DOHH2 (cell line): ENCODE measurements at regions not wholly inside any gene's neighbourhood (a gene's known extent, or its start where the extent isn't known, plus 50 kb on each side); places are given as distances from the start of the nearest gene placed in this dataset.

Experiments used
- H3F3A ChIP-seq: fragments of 200-600 bp; sonication (generic), shearing (Covaris generic); 2 replicates; pipeline ENCODE4 v1.6.0; 2016; ENCODE audit warnings: antibody characterized with exemption, mild to moderate bottlenecking; ENCODE audit not compliant: control insufficient read depth, insufficient read depth
- H3K27ac ChIP-seq: fragments of 200-600 bp; sonication (generic); 2 replicates; pipeline ENCODE4 v1.5.1; 2014; ENCODE audit warnings: low read depth, mild to moderate bottlenecking, low read length, moderate library complexity
- H3K27me3 ChIP-seq: fragments of 200-600 bp; sonication (generic); 2 replicates; pipeline ENCODE4 v1.6.1; 2014; ENCODE audit warnings: mild to moderate bottlenecking, low read length, mixed read lengths; ENCODE audit not compliant: control insufficient read depth
- H3K36me3 ChIP-seq: fragments of 200-600 bp; sonication (generic); 2 replicates; pipeline ENCODE4 v1.6.1; 2014; ENCODE audit warnings: mild to moderate bottlenecking, low read length, moderate library complexity, mixed read lengths; ENCODE audit not compliant: control insufficient read depth
- H3K4me1 ChIP-seq: fragments of 200-600 bp; sonication (generic); 2 replicates; pipeline ENCODE4 v1.6.1; 2014; ENCODE audit warnings: mild to moderate bottlenecking, low read length, mixed read lengths; ENCODE audit not compliant: control insufficient read depth
- H3K4me2 ChIP-seq: fragments of 200-600 bp; sonication (generic); 2 replicates; pipeline ENCODE4 v1.6.0; 2014; ENCODE audit warnings: mild to moderate bottlenecking, low read length, moderate library complexity
- H3K4me3 ChIP-seq: fragments of 200-600 bp; sonication (generic); 2 replicates; pipeline ENCODE4 v1.5.1; 2014; ENCODE audit warnings: mild to moderate bottlenecking, low read length, mixed read lengths
- H3K79me2 ChIP-seq: fragments of 200-600 bp; sonication (generic); 2 replicates; pipeline ENCODE4 v1.6.1; 2014; ENCODE audit warnings: mild to moderate bottlenecking, low read length, mixed read lengths; ENCODE audit not compliant: control insufficient read depth
- H3K9me2 ChIP-seq: fragments of 200-600 bp; sonication (generic); replicated peaks from 2 replicates; pipeline ENCODE4 v1.6.1; 2014; ENCODE audit warnings: mild to moderate bottlenecking, low read length, mixed read lengths; ENCODE audit not compliant: control insufficient read depth
- H3K9me3 ChIP-seq: fragments of 200-600 bp; sonication (generic); 2 replicates; pipeline ENCODE4 v1.6.1; 2014; ENCODE audit warnings: antibody characterized with exemption, low read length, mixed read lengths; ENCODE audit not compliant: control insufficient read depth, insufficient read depth
- H4K20me1 ChIP-seq: fragments of 200-600 bp; sonication (generic); 2 replicates; pipeline ENCODE4 v1.6.0; 2014; ENCODE audit warnings: low read depth, mild to moderate bottlenecking, antibody characterized with exemption, low read length, moderate library complexity; ENCODE audit not compliant: control insufficient read depth, insufficient read depth
- EZH2phosphoT487 ChIP-seq: fragments of 200-600 bp; sonication (generic); IDR thresholded peaks from 2 replicates; pipeline ENCODE4 v1.6.1; 2017; ENCODE audit warnings: borderline replicate concordance, mild to moderate bottlenecking, antibody characterized with exemption, low read length, moderate library complexity, mixed read lengths
- TF ChIP-seq, protein P1 (sequence below): fragments of 200-600 bp; sonication (generic); IDR thresholded peaks from one replicate; pipeline ENCODE4 v1.5.1; 2014; ENCODE audit warnings: antibody characterized with exemption, mild to moderate bottlenecking, low read depth, low read length; ENCODE audit not compliant: poor library complexity, severe bottlenecking

DNA sequence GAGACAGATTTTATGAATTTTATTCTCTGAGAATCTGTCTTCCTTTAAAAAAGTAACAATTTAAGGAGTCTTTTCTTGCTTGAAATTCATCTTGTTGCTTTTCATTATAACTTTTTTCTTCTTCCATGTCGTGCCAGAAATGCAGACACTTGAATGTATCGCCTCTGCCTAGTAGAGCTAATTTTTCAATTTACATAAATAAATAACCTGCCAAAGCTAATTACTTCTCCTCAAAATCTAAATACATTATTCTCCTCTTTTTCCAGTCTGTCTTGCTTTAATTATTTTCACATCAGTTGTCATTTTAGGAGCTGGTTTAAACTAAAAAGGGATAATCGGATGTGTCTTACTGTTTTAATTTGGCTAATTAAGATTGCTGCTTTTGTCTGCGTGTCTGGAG, 711.1 kb upstream of the SEL1L start:
- TF ChIP-seq EZH2phosphoT487: no peak
- TF ChIP-seq, protein P1, sequence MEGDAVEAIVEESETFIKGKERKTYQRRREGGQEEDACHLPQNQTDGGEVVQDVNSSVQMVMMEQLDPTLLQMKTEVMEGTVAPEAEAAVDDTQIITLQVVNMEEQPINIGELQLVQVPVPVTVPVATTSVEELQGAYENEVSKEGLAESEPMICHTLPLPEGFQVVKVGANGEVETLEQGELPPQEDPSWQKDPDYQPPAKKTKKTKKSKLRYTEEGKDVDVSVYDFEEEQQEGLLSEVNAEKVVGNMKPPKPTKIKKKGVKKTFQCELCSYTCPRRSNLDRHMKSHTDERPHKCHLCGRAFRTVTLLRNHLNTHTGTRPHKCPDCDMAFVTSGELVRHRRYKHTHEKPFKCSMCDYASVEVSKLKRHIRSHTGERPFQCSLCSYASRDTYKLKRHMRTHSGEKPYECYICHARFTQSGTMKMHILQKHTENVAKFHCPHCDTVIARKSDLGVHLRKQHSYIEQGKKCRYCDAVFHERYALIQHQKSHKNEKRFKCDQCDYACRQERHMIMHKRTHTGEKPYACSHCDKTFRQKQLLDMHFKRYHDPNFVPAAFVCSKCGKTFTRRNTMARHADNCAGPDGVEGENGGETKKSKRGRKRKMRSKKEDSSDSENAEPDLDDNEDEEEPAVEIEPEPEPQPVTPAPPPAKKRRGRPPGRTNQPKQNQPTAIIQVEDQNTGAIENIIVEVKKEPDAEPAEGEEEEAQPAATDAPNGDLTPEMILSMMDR: no peak
- Histone ChIP-seq H3F3A (no peaks in the 10 kb centered on the region), H3K9me3 (no peaks in the 10 kb centered on the region), H3K9me2 (no peaks in the 10 kb centered on the region), H3K4me2 (no peak overlapping the region), H3K4me1 (no peaks in the 10 kb centered on the region), H3K79me2 (no peaks in the 10 kb centered on the region), H3K36me3 (no peaks in the 10 kb centered on the region), H4K20me1 (no peaks in the 10 kb centered on the region), H3K27me3 (no peaks in the 10 kb centered on the region), H3K4me3 (no peak overlapping the region), H3K27ac (no peak overlapping the region)

DNA sequence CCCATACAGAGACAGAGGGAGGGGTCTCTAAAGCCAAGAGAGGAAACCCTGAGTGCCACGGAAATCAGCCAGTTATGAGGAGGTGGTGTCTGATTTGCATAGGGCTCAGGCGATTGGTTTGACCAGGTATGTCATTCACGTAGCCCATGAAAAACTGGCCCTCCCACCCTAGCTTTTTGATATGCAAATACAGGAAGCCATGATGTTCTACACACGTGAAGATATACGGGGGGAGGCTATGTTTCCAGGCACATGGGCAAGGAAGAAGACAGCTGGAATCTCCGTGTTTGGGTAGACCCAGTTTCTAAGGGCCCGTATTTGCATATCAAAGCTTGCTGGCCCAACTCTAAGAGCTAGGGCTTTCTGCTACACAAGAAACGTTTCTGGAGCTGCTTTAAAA, 717.8 kb upstream of the SEL1L start:
- Histone ChIP-seq H3K79me2 (no peaks in the 10 kb centered on the region), H3K4me2 (no peak overlapping the region), H3K27me3 (no peaks in the 10 kb centered on the region), H3F3A (no peaks in the 10 kb centered on the region), H3K9me2 (no peaks in the 10 kb centered on the region), H3K27ac (no peak overlapping the region), H3K36me3 (no peaks in the 10 kb centered on the region), H3K4me1 (no peaks in the 10 kb centered on the region), H3K4me3 (no peak overlapping the region), H4K20me1 (no peaks in the 10 kb centered on the region), H3K9me3 (no peaks in the 10 kb centered on the region)
- TF ChIP-seq, protein P1: no peak
- TF ChIP-seq EZH2phosphoT487: no peak

DNA sequence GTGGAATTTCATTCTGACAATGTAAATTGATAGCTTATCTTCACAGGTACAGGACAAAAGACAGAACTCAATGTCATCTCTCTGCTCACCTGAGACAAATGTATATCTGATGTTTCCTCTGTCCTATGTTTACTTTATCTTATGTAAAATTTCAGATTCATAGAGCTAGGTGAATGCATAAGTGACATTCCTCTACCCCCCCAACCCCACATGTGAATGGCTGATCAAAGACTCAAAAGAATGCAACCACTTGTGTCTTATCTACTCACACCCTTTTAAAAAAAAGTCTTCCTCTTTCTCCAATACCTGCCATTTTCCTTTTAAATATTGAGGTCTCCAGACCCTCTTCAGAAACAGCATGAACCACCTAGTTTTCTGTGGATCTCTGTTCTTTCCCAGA, 736.6 kb upstream of the SEL1L start:
- Histone ChIP-seq H3K4me1 (no peaks in the 10 kb centered on the region), H3K4me3 (no peak overlapping the region), H3K27ac (no peak overlapping the region), H3F3A (no peaks in the 10 kb centered on the region), H3K9me3 (no peaks in the 10 kb centered on the region), H3K79me2 (no peaks in the 10 kb centered on the region), H3K36me3 (no peaks in the 10 kb centered on the region), H3K9me2 (no peaks in the 10 kb centered on the region), H4K20me1 (no peaks in the 10 kb centered on the region), H3K4me2 (no peak overlapping the region), H3K27me3 (no peaks in the 10 kb centered on the region)
- TF ChIP-seq, protein P1: no peak
- TF ChIP-seq EZH2phosphoT487: no peak

DNA sequence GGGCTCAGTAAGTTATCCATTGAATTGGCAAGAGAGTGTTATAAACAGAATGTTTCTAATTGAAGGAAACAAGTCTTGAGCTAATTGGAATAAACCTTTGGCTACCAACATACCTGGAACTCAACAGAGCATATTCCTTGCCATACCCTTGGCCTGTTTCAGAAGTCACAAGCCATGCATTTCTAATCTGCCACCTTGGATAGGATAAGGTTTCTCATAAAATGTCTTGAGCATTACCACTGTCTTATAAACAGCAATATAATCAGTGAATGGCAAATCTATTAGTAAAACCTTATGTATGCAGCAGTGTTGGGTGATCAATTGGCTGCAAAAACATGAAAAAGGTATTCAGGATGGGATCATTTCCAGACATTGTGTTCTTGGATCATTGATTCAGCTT, 765.2 kb upstream of the SEL1L start:
- no peaks in the 10 kb centered on the region for H3K27me3 ChIP-seq

More for the DNA sequence above, 765.2 kb upstream of the SEL1L start:
- H3F3A ChIP-seq: no peaks in the 10 kb centered on the region
- H3K36me3 ChIP-seq: no peaks in the 10 kb centered on the region
- no peaks in the 10 kb centered on the region for H3K4me1 ChIP-seq
- no peak overlapping the region for H3K4me3 ChIP-seq
- no peaks in the 10 kb centered on the region for H3K9me2 ChIP-seq
- no peaks in the 10 kb centered on the region for H3K9me3 ChIP-seq
- H3K79me2 ChIP-seq: no peaks in the 10 kb centered on the region
- H4K20me1 ChIP-seq: no peaks in the 10 kb centered on the region
- no peak overlapping the region for H3K27ac ChIP-seq
- H3K4me2 ChIP-seq: no peak overlapping the region
- no peak for TF ChIP-seq EZH2phosphoT487
- TF ChIP-seq, protein P1: no peak
